ENCODE measurements at regions not wholly inside any gene's neighbourhood (a gene's known extent, or its start where the extent isn't known, plus 50 kb on each side); places are given as distances from the start of the nearest gene placed in this dataset.
"Not testable (repeated sequence)": the region's sequence is repeated elsewhere in the genome, so short reads cannot be mapped to it uniquely, and the experiment has no call there.

DNA sequence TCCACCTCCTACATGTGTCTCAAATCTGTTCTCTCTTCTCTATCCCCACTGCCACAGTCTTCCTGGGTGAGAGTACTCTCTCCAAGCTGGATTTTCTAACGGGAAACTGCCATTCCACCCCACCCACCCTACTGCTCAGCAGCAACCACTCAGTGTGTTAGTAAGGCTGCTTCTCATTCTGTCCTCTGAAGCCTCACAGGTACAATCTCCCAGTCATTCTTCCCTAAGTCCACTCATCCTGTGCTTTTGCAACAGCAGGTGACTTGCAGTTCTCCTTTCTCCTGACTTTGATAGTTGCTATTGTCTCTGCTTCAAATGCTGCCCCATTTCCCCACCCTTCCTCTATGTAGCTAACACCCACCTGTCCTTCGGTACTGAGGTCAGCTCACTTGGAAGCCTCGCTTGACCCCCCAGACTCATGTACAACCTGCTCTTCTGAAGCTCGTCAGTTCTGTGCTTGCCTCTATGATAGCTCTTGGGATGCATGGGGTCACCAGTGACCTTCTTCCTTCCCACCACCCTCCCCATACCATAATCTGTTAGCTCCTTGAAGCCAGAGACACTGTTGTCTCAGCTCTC lies 188.9 kb downstream of the RRAGC start:
- no peak for DNase-seq (ENCODE audit: low read depth, low spot score)

DNA sequence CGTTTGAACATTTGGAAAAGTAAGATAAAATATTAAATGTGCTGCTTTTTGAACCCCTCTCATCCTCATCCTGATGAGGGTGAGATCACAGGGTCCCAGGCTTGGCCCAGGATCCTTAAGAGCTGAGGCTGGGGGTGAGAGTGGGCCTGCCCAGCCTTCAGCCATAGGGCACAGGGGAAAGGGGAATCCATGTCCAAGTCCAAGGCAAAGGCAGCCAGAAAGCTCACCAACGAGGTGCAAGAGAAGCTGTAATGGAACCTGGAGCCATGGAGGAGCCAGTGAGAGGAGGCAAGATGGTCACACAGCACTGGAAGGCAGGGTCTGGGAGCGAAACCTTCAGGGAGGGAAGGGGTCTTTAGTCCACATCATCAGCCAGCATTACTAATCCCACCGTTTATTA lies 191.9 kb downstream of the RRAGC start:
- DNase-seq (ENCODE audit: low read depth, low spot score): no peak

DNA sequence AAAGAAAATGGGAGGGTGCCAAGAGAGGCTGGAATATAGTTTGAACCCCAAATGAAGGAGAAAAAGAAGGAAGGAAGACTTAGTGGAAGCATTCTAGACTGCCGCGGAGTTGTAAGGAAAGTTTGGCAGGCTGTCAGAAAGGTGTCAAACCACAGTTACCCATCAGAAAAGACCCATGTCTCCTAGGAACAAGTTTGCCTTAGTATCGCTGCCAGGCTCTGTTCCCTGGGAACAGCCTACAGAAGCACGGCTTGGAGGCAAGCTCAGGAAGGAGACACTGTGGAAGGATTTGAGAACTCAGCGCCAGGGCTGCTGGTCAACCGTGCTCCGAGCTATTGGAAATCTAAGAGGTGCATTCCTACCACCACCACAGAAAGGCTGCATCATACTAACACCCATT lies 197.4 kb downstream of the RRAGC start:
- DNase-seq (ENCODE audit: low read depth, low spot score): no peak

DNA sequence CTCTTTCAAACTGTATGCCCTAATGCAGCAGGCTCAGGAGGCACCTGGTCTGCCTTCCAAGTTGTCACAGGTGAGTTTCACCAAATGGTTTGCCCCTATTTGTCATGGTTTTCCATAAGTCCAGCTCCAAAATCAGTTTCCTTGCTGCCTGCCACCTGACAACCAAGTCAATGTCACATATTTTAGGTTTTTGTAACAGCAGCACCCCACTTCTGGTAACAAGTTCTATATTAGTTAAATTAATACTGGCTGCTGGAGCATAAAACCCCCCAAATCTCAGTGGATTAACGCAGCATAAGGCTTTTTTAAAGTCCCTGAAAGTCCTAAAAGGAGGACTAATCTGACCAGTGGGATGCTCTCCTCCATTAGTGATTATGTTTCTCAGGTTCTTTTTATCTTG lies 200.7 kb downstream of the RRAGC start:
- no peak for DNase-seq (ENCODE audit: low read depth, low spot score)

DNA sequence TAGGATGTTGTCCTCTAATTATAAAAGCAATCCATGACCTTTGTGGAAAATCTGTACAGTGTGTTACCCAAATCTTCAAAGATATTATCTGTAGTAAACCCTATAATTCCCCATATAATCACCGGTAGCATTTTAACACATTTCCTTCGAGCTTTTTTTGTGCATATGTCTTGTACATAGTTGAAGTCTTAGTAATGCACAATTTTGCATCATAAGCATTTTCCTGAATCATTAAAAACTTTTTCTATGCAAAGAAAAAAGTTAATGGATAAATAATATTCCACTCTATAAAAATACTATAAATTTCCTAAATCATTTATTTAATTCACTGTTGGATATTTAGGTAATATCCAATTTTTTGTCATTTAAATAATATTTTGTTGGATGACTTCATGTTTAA lies 201.7 kb downstream of the RRAGC start:
- no peak for DNase-seq (ENCODE audit: low read depth, low spot score)

DNA sequence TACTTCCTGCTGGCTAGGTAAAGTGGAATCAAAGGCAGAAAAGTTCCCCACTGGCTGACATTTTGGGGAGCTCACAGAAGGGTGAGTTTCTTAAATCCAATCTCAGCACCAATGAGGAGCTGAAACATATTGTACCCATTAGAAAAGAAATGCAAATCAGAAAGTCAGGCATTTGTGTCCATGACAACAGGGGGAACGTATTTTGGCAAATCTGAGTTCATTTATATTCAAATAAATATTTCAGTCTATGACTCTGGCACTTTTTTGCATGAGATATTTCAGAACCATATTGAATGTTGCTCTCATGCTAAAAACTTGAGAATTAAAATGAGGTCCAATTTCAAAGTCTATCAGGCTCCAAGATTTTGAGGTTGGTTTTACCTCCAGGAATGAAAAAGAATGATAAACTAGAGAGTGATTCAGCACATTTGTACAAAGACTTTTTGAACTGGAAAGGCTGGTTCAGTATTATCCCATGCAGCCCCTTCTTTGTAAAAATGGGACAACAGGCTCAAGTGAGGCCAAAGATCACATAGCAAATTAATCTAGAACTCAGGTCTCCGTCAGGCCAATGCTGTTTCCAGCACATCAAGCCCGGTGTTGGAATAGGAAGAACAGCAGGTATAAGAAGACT lies 202.2 kb downstream of the RRAGC start:
- no peak for DNase-seq (ENCODE audit: low read depth, low spot score)

DNA sequence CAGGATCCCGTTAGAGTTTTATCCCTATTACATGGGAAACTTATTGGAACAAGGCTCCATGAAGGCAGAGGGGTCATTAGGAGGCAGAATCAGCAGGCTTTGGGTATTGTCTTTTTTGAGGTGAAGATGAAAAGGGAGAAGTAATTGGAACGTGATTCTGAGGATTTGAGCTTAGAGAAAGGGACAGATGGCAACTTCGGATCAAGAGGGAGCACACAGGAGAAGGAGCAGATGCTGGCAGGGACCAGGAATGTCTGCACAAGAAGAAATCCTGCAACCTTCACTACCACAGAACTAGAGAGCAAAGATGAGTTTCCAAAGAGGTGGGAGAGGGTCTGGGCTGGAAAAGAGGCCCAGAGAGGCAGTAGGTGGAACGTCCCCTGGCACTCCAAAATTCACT lies 202.8 kb downstream of the RRAGC start:
- no peak for DNase-seq (ENCODE audit: low read depth, low spot score)

DNA sequence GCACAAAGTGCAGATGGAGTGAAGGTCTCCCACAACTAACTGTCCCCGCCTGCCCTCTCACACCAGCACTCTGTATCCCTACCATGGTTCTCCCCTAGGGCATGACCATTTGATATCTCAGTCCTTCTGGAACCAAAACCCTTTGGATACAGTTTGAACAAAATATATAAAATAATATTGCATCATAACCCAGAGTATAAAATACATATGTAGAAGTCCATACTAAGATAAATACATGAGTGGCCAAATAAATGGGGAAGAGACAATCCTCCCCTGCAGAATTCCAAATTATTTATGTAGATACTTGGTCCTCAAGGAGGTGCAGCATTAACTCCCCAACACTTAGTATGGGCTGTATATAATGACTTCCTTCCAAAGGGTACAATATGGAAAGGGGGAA lies 207.4 kb downstream of the RRAGC start:
- no peak for DNase-seq (ENCODE audit: low read depth, low spot score)

DNA sequence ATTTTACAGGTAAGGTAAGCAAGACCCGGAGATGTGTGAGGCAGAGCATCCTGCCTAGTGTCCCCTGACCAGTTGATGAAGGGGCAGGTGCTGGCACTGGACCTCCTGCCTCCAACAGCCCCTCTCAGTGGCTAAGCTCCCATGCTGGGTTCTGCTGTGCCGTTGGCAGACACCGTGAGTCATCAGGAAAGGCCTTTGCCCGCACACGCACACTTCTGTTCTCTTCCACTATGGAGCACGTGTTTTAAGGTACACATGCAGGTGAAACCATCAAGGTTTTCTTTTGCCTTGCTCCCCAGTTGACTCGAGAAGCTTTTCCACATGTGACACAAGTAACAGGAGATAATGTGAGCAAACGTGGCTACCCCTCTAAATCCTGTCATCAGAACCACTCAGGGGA lies 207.9 kb downstream of the RRAGC start:
- DNase-seq (ENCODE audit: low read depth, low spot score): no peak

DNA sequence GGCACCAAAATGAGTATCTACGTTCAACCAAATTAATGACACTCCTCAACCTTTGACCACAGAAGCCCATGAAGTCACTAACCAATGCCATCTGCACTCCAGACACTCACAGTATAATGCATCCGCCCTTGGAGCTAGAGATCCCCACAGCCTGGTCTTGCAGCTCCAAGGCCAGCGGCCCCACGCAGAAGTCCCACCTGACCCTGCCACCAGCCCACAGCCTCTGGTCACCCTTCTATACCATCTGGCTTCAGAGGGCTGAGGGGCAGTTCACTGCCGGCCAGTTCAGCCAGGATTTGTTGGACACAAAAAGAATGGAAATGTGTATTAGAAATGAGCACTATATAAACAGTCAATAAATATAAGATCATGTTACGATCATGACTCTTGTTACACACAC lies 211.2 kb downstream of the RRAGC start:
- no peak for DNase-seq (ENCODE audit: low read depth, low spot score)

DNA sequence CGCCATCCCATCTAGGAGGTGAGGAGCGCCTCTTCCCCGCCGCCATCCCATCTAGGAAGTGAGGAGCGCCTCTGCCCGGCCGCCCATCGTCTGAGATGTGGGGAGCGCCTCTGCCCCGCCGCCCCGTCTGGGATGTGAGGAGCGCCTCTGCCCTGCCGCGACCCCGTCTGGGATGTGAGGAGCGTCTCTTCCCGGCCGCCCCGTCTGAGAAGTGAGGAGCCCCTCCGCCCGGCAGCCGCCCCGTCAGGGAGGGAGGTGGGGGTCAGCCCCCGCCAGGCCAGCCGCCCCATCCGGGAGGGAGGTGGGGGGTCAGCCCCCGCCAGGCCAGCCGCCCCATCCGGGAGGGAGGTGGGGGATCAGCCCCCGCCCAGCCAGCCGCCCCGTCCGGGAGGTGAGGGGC lies 212.2 kb downstream of the RRAGC start:
- DNase-seq (ENCODE audit: low read depth, low spot score): not testable (repeated sequence)

DNA sequence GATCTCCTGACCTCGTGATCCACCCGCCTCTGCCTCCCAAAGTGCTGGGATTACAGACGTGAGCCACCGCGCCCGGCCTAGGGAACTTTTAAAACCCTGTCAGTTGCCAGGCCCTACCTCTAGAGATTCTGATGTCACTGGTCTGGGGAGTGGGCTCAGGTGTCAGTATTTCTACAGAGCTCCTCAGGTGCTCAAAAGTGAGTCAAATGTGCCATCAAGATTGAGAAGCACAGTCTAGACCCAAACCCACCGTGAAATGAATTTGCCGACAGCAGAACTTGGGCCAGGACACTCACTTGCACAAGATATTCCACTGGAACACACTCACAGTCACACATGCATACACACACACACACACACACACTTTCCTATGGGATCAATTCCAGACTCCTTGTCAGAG lies 215.5 kb downstream of the RRAGC start:
- DNase-seq (ENCODE audit: low read depth, low spot score): no peak

DNA sequence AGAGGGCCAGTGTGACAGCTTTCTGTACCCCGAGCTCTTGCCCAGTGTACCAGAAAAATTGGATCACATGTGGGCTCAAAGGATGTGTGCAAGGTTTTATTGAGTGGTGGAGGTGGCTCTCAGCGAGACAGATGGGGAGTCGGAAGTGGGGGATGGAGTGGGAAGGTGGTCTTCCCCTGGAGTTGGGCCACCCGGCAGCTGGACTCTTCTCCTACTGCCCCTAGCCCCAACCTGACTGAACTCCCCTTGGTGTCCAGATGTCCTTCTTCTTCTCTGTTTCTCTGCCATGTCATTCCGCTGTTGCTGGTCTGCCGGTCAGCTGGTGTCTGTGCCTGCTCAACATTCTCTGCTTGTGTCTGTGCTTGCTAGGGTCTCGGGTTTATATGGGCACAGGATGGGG lies 217.9 kb downstream of the RRAGC start:
- no peak for DNase-seq (ENCODE audit: low read depth, low spot score)

DNA sequence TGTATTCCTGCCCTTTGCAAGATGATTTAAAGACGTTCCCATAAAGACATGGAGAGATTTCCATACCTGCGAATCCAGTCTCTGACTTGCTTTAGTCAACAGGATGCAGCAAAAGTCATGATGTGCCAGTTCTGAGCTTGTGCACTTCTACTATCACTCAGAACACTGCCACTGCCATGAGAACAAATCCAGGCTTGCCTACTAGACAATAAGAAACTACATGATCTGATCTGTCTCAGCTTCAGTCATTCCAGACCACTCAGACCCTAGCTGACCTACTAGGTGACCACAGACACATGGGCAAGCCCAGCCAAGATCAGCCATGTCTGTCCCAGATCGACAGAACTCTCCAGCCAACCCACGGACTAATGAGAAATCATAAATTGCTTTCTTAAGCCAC lies 219.2 kb downstream of the RRAGC start:
- DNase-seq (ENCODE audit: low read depth, low spot score): no peak

DNA sequence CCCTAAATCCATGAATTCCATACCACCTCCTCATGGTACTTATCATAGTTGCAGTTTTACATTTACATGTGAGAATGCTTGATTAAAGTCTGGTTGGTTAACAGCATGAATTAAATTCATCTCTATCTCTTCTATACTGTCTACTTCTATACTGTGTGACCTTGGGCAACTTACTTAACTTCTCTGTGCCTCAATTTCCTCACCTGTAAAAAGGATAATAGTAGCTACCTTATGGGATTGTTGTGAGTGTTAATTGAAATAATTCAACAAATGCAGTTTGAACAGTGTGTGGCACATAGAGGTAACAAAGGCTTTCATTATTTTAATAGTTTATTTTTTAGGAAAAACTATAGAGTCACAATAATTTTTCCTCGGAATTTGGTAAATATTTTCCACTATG lies 231.3 kb downstream of the RRAGC start:
- DNase-seq (ENCODE audit: low read depth, low spot score): no peak

DNA sequence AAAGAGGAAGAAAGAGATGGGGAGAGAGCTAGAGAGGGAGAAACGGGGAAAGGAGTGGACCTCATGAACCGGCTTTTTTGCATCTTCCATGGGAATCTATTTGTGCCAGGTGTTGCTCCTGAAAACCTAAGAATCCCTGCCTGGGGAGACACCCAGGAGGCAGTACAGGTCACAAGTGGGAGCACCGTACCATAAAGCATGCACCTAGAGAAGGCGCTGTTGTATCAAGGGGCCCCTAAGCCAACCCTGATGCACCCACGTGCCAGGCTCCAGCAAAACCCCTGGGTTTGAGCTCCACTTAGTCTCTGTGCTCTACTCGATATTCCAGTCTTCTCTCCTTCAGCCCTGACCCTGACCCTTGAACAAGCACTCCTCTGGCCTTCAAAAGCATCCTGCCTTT lies 233.6 kb downstream of the RRAGC start:
- no peak for DNase-seq (ENCODE audit: low read depth, low spot score)

DNA sequence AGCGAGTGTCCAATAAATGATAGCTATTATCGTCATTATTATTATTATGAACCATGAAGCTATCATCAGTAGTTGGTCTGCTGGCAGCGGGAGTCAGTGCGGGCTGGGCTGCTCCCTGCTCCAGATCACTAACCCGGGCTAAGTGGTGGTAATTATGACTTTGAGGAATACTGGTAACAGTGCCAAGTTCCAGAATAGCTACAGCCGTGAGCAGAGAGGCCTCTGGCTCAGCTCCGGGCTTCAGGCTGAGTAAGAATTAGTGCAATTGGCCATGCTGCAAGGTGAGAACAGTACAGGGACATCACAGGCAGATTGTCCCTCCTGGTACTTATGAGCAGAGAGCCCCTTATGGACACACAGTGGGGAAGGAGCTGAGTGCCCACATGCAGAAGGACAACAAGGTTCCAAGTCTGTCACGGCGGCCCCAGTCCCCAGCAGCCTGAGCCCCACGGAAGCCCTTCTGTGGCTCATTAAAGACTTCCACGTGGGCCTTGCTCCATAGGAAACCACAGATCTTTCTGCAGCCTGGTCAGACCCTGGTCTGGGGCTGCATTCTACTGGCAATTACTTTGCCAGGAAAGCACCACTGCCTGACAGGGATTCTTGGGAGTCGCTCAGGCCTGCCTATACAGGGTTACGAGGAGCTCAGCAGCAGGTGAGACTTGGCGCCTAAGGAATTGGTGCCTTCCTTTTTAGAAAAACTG lies 235.1 kb downstream of the RRAGC start:
- DNase-seq (ENCODE audit: low read depth, low spot score): no peak

DNA sequence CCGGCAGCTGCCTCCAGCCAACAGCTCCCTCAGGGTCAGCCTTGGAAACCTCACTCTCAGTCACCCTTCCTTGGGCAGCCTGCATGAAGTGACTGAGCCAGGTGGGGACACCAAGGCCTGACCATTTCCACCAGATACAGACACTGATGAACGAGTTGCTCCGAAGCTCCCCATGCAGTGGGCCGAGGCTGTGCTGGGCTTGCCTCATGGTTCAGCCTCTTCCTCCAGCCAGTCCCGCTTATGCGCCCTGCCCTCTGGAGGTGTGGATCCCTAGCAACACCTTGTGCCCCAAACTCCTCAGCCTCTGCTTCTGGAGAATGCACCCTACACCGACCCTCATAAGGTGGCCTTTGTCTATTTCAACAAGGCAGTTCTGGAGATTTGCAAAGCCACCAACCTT lies 236.0 kb downstream of the RRAGC start:
- no peak for DNase-seq (ENCODE audit: low read depth, low spot score)

DNA sequence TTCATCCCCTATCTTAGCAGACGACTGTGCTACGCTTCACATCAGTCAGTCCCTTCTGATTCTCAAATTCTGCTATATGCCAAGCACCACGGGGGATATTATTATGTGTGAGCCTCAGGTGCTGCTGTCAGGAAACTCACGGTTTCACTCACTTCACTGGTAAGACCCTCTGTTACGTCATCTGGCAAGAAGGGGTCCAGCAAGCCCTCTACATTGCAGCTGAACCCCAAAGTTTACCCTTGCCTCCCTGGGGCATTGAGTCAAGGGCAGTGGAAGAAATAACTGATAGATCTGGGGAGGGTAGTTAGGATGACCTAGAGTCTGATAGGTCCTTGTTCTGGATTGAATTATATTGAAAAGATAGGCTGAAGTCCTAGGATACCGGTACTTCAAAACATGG lies 237.4 kb downstream of the RRAGC start:
- DNase-seq (ENCODE audit: low read depth, low spot score): no peak

DNA sequence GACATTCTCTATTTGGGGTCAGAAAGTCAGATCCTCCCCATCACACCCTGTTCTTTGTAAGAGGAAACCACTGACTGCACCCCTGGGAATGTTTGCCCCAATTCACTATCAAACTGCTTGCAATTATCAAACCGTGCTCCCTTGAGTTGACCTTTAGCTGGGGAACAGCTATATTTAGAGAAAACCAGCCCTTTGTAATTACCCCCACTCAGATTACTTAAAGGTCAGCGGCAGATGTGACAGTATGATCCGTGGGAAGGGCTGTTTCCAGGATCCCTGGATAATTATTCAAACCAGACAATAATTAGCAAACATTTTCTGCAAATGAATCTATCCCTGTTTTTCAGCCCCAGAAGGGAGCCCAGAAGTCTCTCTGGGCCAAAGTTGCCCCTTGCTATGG lies 242.7 kb downstream of the RRAGC start:
- no peak for DNase-seq (ENCODE audit: low read depth, low spot score)

DNA sequence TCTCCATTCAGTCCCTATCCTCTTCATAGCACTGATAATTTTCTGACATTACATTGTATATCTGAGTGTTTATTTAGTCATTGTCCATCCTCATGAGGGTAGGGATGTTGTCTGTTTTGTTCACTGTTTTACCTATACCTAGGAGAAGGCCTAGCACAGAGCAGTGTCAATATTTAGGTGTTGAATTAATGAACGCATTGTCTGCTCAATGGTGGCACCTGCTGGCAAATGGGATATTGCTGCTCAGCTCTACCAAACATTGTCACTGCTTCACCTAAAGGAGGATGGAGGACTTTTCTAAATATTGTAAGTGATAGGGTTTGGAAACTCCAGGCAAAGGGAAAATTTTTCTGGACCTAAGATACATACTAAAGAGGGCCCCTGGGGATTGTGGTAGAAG lies 243.9 kb downstream of the RRAGC start:
- no peak for DNase-seq (ENCODE audit: low read depth, low spot score)

DNA sequence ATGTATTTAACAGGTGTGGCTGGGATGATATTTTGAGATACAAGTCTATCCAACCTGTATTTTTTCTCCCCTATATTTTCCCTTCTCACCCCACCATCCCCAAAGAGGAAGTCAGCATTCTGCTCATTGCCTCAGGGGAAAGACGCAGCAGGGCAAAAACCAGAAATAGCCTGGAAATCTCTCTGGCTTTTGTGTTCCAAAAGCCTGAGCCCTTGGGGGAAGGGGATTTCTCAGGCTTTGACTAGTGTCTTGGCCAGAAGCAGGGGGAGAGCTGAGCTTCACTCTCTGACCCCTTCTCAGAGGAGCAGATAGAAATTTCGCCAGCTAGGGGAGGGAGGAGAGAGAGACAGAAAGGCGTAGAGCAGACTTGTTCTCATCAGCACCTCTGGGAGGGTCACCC lies 244.7 kb downstream of the RRAGC start:
- no peak for DNase-seq (ENCODE audit: low read depth, low spot score)

DNA sequence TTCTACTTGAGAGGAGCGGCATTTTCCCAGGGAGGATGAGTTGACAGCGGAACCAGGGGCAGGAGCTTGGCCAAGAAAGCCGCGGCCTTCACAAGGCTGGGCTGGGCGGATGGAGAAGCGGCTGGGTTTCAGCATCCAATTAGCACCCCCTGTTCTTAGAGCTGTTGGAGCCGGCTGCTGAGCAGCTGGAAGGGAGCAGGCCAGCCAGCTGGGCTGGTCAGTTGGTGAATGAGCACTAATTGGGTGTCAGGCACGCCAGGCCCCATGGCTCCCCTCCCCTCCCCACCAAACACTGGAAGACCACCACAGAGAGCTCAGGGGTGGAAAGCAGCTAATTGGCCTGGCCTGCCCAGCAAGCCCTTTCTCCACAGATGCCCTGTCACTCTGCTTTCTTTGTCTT lies 245.6 kb downstream of the RRAGC start:
- DNase-seq (ENCODE audit: low read depth, low spot score): no peak

DNA sequence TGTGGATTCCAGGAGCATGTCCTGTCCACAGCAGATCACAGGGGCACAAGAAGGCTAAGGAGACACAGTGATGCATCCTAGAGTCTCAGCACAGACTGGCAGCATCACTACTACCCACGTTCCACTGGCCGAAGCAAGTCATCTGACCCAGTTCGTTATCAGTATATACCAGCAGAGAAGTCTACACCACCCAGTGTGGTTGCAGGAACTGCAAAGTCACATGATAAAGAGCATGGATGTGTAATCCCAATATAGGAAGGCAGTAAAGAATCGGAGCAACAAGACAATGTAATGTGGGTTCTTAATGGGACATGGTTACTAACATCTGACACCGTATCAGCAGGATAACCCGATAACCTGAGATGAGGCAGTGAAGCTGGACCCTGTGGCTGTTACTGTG lies 246.6 kb downstream of the RRAGC start:
- DNase-seq (ENCODE audit: low read depth, low spot score): no peak
